Activated CD4-positive, alpha-beta memory T cell treated with anti-CD3 and anti-CD28 coated beads for 36 hours (primary cell): ENCODE measurements at regions not wholly inside any gene's neighbourhood (a gene's known extent, or its start where the extent isn't known, plus 50 kb on each side); places are given as distances from the start of the nearest gene placed in this dataset.

Source experiments
- CTCF ChIA-PET: fragments of 350-600 bp; sonication (Branson Sonifier 250); formaldehyde crosslinking; loops from one replicate; lab custom pipeline; 2021; ENCODE audit warnings: antibody characterized with exemption, inconsistent platforms; lab: Charles Lee
- POLR2A ChIA-PET: fragments of 350-600 bp; sonication (Branson Sonifier 250); formaldehyde crosslinking; loops from one replicate; lab custom pipeline; 2021; ENCODE audit warnings: antibody characterized with exemption; lab: Charles Lee
- DNase-seq: peaks from one replicate; pipeline ENCODE4 v3.0.0-alpha.2; 2020
- H3K27ac Mint-ChIP-seq: one replicate; pipeline ENCODE4 v1.8.0; 2021; ENCODE audit warnings: mixed read lengths
- H3K27me3 Mint-ChIP-seq: one replicate; pipeline ENCODE4 v1.8.0; 2021; ENCODE audit warnings: mixed read lengths
- H3K36me3 Mint-ChIP-seq: one replicate; pipeline ENCODE4 v1.8.0; 2021; ENCODE audit warnings: mixed read lengths
- H3K4me1 Mint-ChIP-seq: one replicate; pipeline ENCODE4 v1.8.0; 2021; ENCODE audit warnings: low read depth, mixed read lengths
- H3K4me3 Mint-ChIP-seq: one replicate; pipeline ENCODE4 v1.8.0; 2021; ENCODE audit warnings: mild to moderate bottlenecking, mixed read lengths
- H3K9me3 Mint-ChIP-seq: one replicate; pipeline ENCODE4 v1.8.0; 2021; ENCODE audit warnings: mixed read lengths
- intact Hi-C: fragments of 100-400 bp; cut with micrococcal nuclease; formaldehyde crosslinking; loops from one replicate; pipeline ENCODE4 v1.15.1; 2023

GRCh38 chr7:35551321-35552081, 143.4 kb downstream of the HERPUD2 start:
- no peak overlapping the region for H3K27ac Mint-ChIP-seq
- H3K4me3 Mint-ChIP-seq, result no peak overlapping the region
- no peaks in the 10 kb centered on the region for H3K36me3 Mint-ChIP-seq
- POLR2A ChIA-PET, result no interaction called here
- no peaks in the 10 kb centered on the region for H3K27me3 Mint-ChIP-seq
- H3K4me1 Mint-ChIP-seq, result no peaks in the 10 kb centered on the region
- intact Hi-C loops, result no loop called here
- CTCF ChIA-PET, result interaction anchor here (1.1 kb wide), 1 partner anchor 43 kb away, joined by 3 read pairs; no protein-coding TSS in a partner anchor
- no peaks in the 10 kb centered on the region for H3K9me3 Mint-ChIP-seq
- DNase-seq, result no peak

- intact Hi-C loops, result no loop called here
- Mint-ChIP-seq H3K27ac (no peak overlapping the region), H3K4me1 (no peaks in the 10 kb centered on the region), H3K36me3 (no peaks in the 10 kb centered on the region), H3K27me3 (no peaks in the 10 kb centered on the region), H3K9me3 (no peaks in the 10 kb centered on the region), H3K4me3 (no peak overlapping the region)
- DNase-seq, result no peak
- POLR2A ChIA-PET, result no interaction called here
- CTCF ChIA-PET, result interaction anchor here (1.1 kb wide), 2 partner anchors 44 to 73 kb away, joined by 3 read pairs; no protein-coding TSS in a partner anchor
Measured at GRCh38 chr7:35550831-35551230, 144.1 kb downstream of the HERPUD2 start.

- Mint-ChIP-seq H3K4me1 (no peaks in the 10 kb centered on the region), H3K27ac (no peak overlapping the region), H3K27me3 (no peaks in the 10 kb centered on the region), H3K9me3 (no peaks in the 10 kb centered on the region), H3K36me3 (no peaks in the 10 kb centered on the region), H3K4me3 (no peak overlapping the region)
- intact Hi-C loops, result no loop called here
- CTCF ChIA-PET, result interaction anchor here (1.1 kb wide), 1 partner anchor 74 kb away, joined by 3 read pairs; no protein-coding TSS in a partner anchor
- no peak for DNase-seq
- POLR2A ChIA-PET, result no interaction called here
Measured at GRCh38 chr7:35549781-35550180, 145.2 kb downstream of the HERPUD2 start.

GRCh38 chr7:35548291-35548690, 146.6 kb downstream of the HERPUD2 start:
- CTCF ChIA-PET, result interaction anchor here (2.4 kb wide), 1 partner anchor 10 kb away, joined by 6 read pairs; no protein-coding TSS in a partner anchor
- Mint-ChIP-seq H3K4me1 (no peaks in the 10 kb centered on the region), H3K9me3 (no peaks in the 10 kb centered on the region), H3K36me3 (no peaks in the 10 kb centered on the region), H3K4me3 (no peak overlapping the region), H3K27me3 (no peaks in the 10 kb centered on the region), H3K27ac (no peak overlapping the region)
- POLR2A ChIA-PET, result no interaction called here
- DNase-seq, result no peak
- intact Hi-C loops, result no loop called here

DNA sequence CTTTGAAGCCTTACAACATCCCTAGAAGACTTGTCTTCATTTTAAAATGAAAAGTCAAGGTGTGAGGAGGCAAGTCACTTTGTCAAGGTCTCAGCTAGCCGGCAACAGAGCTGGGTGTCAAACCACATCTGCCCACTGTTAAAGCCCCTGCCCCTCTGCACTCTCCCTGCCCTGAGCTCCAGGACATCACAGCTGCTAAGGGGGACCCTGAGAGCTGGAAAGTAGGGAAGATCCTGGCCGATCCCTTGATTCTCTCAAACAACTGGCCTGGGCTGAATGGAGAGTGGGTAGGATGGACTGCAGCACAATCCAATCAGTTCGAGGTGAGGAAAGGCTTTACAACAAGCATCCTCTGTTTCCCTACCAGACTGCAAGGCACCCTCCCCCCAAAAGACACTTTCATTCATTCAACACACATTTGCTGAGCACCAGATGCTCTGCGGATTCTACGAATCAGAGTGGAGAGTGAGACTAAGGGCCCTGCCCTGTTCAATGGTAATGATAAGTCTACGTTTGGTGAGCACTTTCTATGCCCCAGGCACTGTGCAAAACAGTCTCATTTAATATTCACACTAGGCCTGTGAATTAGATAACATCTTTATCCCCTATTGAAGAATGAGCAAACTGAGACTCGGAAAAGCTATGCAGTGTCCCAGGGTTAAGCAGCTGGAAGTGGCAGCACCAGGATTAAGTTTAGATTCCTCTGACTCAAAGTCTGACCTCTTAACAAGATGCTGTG, 148.1 kb downstream of the HERPUD2 start:
- ChIA-PET POLR2A (no interaction called here), CTCF (interaction anchor here (0.6 to 2.4 kb wide), 3 partner anchors 9 to 27 kb away, joined by 4 to 7 read pairs (median 6); no protein-coding TSS in a partner anchor)
- no peak overlapping the region for H3K27ac Mint-ChIP-seq
- H3K36me3 Mint-ChIP-seq, result no peaks in the 10 kb centered on the region
- DNase-seq, result no peak
- H3K9me3 Mint-ChIP-seq, result no peaks in the 10 kb centered on the region
- H3K27me3 Mint-ChIP-seq, result no peaks in the 10 kb centered on the region
- no peak overlapping the region for H3K4me3 Mint-ChIP-seq
- H3K4me1 Mint-ChIP-seq, result no peaks in the 10 kb centered on the region
- intact Hi-C loops, result no loop called here

DNA sequence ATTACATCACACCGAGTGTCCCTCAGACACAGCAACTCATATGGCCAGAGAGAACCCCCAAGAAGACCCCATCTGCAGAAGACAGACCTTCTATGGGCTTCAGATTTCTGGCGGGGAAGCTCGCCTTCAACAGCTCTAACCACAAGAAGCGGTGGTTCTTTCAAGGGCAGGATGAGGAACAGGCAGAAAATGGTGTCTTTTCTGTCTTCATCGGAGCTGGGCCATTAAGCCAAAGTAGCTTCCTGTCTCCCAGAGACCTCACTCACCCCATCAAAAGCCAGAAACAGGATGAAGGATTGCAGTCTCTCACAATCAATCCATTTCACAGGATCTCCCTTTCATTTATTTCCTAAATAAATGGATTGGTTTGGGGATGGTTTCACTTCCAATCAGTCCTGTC, 149.1 kb downstream of the HERPUD2 start:
- Mint-ChIP-seq H3K27ac (no peak overlapping the region), H3K4me3 (no peak overlapping the region), H3K4me1 (no peaks in the 10 kb centered on the region), H3K36me3 (no peaks in the 10 kb centered on the region), H3K9me3 (no peaks in the 10 kb centered on the region), H3K27me3 (no peaks in the 10 kb centered on the region)
- DNase-seq, result no peak
- ChIA-PET CTCF (interaction anchor here (1.0 to 1.9 kb wide), 2 partner anchors 26 to 79 kb away, joined by 3 to 7 read pairs; no protein-coding TSS in a partner anchor), POLR2A (no interaction called here)
- intact Hi-C loops, result no loop called here

DNA sequence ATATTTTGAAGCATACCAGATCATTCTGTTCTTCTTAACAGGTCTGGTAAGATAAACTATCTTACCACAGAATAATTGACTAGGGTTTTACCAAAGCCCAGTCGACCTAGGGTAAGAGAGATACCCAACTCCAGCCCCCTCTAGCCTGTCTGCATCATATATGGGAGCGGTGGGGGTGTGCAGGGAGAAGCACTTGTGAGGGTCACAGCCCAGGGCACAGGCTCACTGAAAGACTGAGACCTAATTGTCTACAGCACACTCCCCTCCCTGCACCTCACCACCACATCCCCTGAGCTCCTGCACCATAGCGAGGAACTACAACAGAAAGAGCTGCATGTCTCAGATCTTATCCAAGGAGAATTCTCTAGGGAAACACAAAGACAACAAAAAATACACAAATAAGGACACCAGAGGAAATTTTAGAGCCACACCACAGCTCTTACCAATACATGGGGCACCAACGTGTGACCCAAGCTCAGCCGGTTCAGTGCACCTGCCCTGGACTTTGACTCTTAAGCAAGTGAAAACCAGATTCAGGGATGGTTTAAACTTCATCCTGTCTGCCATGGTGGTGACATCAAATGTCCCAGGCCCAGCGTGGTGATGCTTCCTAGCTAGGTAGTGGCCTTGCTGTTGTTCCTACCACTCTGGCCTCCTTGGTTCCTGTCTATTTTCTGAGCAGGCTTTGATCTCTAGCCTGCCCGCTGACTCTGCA, 150.8 kb downstream of the HERPUD2 start:
- DNase-seq, result no peak
- CTCF ChIA-PET, result no interaction called here
- Mint-ChIP-seq H3K27ac (no peak overlapping the region), H3K9me3 (no peaks in the 10 kb centered on the region), H3K36me3 (no peaks in the 10 kb centered on the region), H3K4me3 (no peak overlapping the region), H3K27me3 (peaks cover 2% of the 10 kb centered on the region), H3K4me1 (no peaks in the 10 kb centered on the region)
- intact Hi-C loops, result no loop called here
- POLR2A ChIA-PET, result no interaction called here

DNA sequence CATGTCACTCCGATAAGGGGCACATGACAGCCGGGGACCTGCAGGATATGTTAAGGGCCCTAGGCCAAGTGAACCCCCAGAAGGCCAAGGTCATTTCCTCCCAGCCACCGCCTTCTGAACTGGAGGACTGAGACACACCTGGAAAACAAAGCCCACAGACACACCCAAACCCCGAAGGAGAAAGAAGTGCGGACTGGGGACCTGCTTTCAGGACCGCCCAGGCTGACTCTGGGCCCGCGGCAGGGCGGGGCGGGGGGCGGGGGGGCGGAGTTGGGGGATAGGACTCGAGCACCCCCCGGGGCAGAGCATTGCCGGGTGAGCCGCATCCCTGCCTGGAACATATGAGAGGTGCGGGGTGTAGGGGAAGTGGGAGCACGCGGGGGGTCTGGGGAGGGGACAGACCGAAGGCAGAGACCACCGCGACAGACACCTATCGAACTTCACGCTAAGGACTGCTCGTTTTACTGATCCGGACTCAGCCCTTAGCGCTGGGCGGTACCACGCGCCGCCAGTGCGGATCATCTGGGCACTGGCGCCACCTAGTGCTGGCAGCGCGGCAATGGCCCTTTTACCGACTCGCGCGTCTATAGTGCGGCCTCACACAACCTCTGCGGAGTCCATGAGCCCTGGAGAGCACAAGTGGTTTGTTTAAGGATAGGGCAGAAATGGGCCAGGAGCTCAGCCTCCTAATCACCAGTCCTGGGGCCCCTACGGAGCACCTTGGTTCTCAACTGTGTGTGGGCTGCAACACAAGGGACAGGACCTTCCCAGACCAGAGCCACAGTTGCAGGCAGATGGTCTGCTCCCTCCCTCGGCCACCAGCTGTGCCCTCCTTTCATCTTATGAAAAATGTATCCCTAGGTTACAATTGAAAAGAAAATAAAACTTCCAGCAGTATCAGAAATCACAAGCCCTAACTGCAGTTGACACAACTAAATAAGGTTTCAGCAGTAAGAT, 157.6 kb downstream of the HERPUD2 start:
- Mint-ChIP-seq H3K9me3 (no peaks in the 10 kb centered on the region), H3K36me3 (no peaks in the 10 kb centered on the region), H3K27me3 (peaks cover 7% of the 10 kb centered on the region), H3K4me3 (peak overlapping the region; percentile 61), H3K27ac (no peak overlapping the region), H3K4me1 (peaks cover 2% of the 10 kb centered on the region)
- ChIA-PET CTCF (interaction anchor here (0.6 to 3.1 kb wide), 6 partner anchors 10 to 280 kb away, joined by 3 to 13 read pairs (median 6); no protein-coding TSS in a partner anchor), POLR2A (no interaction called here)
- intact Hi-C loops, result loop anchor here (1.0 to 10.0 kb wide), 5 partner anchors 87 to 1215 kb away; no protein-coding TSS in a partner anchor
- peak; percentile 80 for DNase-seq

GRCh38 chr7:35536396-35536826, 158.5 kb downstream of the HERPUD2 start:
- intact Hi-C loops, result loop anchor here (2.0 to 10.0 kb wide), 4 partner anchors 88 to 1214 kb away; no protein-coding TSS in a partner anchor
- CTCF ChIA-PET, result interaction anchor here (1.3 to 1.5 kb wide), 2 partner anchors 16 to 112 kb away, joined by 4 to 5 read pairs; no protein-coding TSS in a partner anchor
- peaks cover 7% of the 10 kb centered on the region for H3K27me3 Mint-ChIP-seq
- H3K4me3 Mint-ChIP-seq, result no peak overlapping the region
- peaks cover 2% of the 10 kb centered on the region for H3K4me1 Mint-ChIP-seq
- H3K9me3 Mint-ChIP-seq, result no peaks in the 10 kb centered on the region
- H3K27ac Mint-ChIP-seq, result no peak overlapping the region
- H3K36me3 Mint-ChIP-seq, result no peaks in the 10 kb centered on the region
- POLR2A ChIA-PET, result no interaction called here
- DNase-seq, result no peak

DNA sequence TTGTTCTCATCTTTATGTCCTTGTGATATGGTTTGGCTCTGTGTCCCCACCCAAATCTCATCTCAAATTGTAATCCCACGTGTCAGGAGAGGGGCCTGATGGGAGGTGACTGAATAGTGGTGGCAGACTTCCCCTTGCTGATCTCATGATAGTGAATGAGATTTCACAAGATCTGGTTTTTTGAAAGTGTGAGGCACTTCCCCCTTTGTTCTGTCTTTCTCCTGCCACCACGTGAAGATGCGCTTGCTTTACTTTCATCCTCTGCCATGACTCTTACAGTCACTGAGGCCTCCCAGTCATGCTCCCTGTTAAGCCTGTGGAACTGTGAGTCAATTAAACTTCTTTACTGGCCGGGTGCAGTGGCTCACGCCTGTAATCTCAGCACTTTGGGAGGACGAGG, 161.0 kb downstream of the HERPUD2 start:
- no peaks in the 10 kb centered on the region for H3K36me3 Mint-ChIP-seq
- H3K27me3 Mint-ChIP-seq, result peaks cover 6% of the 10 kb centered on the region
- H3K27ac Mint-ChIP-seq, result no peak overlapping the region
- H3K4me3 Mint-ChIP-seq, result no peak overlapping the region
- ChIA-PET POLR2A (no interaction called here), CTCF (interaction anchor here (0.6 to 0.9 kb wide), 2 partner anchors 13 to 147 kb away, joined by 3 read pairs; no protein-coding TSS in a partner anchor)
- H3K4me1 Mint-ChIP-seq, result peaks cover 2% of the 10 kb centered on the region
- H3K9me3 Mint-ChIP-seq, result no peaks in the 10 kb centered on the region
- DNase-seq, result no peak
- intact Hi-C loops, result loop anchor here (10.0 kb wide), 1 partner anchor 459 kb away; no protein-coding TSS in a partner anchor
